ENCODE measurements at regions not wholly inside any gene's neighbourhood (a gene's known extent, or its start where the extent isn't known, plus 50 kb on each side); places are given as distances from the start of the nearest gene placed in this dataset.

- 100% methylated on average over 1 of the region's 5 CpGs; no CpG with 5 or more reads in 1 of the 2 experiments for WGBS, 2 experiments (ENCODE audit: extremely low coverage in 2 of 2, insufficient read length in 1 of 2)
- Histone ChIP-seq H3K79me1 (ENCODE audit: low read depth in 1 of 2, low read length in 2 of 2) (no peaks in the 10 kb centered on the region), H3K9ac (ENCODE audit: low read depth, low read length) (no peak overlapping the region), H3K27me3 (ENCODE audit: control insufficient read depth, insufficient read depth, low read length) (peaks cover 2% of the 10 kb centered on the region; the same call in 1 of the 2 replicates), H3K23ac (ENCODE audit: low read depth, low read length) (no peak overlapping the region), H3K4me2 (ENCODE audit: low read depth, low read length) (no peak overlapping the region), H2BK120ac (ENCODE audit: low read depth, low read length) (no peak overlapping the region), H2BK15ac (ENCODE audit: low read depth, low read length) (no peak overlapping the region), H3K56ac (ENCODE audit: extremely low read depth, insufficient read depth, low read length) (no peak overlapping the region), H3K14ac (replicated peaks; ENCODE audit: low read depth, low read length) (no peak overlapping the region), H4K91ac (ENCODE audit: insufficient read depth, low read depth, low read length) (no peak overlapping the region; the same call in 1 of the 2 replicates), H2BK5ac (ENCODE audit: low read depth, low read length, poor library complexity, severe bottlenecking) (no peak overlapping the region), H3K9me3 (ENCODE audit: control insufficient read depth, insufficient read depth, low read length) (no peaks in the 10 kb centered on the region), H2BK20ac (ENCODE audit: low read depth, low read length) (no peak overlapping the region), H3K4me3 (ENCODE audit: insufficient read depth, low read depth, low read length) (no peak overlapping the region), H3K36me3 (ENCODE audit: control insufficient read depth, insufficient read depth, low read length) (no peaks in the 10 kb centered on the region), H4K5ac (ENCODE audit: low read depth, low read length) (no peak overlapping the region), H3K27ac (ENCODE audit: insufficient read depth, low read length) (no peak overlapping the region), H2AFZ (replicated peaks; ENCODE audit: low read length, poor library complexity) (peak overlapping the region; percentile 5), H3K18ac (ENCODE audit: low read depth, low read length) (no peak overlapping the region), H3K9me1 (ENCODE audit: insufficient read depth, low read length) (no peaks in the 10 kb centered on the region), H4K8ac (ENCODE audit: low read depth in 2 of 2, low read length in 2 of 2) (no peak overlapping the region), H4K20me1 (ENCODE audit: insufficient read depth, low read length) (no peaks in the 10 kb centered on the region), H2AK5ac (ENCODE audit: low read depth, low read length) (peak overlapping the region; percentile 5; the same call in 1 of the 2 replicates), H2AK9ac (replicated peaks; ENCODE audit: low read depth, low read length, poor library complexity) (no peak overlapping the region), H3K4me1 (ENCODE audit: control insufficient read depth, insufficient read depth, low read length) (peaks cover 9% of the 10 kb centered on the region; the same call in 1 of the 2 replicates), H3K4ac (ENCODE audit: low read depth, low read length) (no peak overlapping the region)
- ChIA-PET CTCF (no interaction called here), POLR2A (ENCODE audit: unreplicated experiment) (no interaction called here)
- intact Hi-C loops (cut with micrococcal nuclease), result no loop called here
- no TSS peak for BruUV-seq (replicated peaks)
- dilution Hi-C loops (cut with HindIII; ENCODE audit: low sequenced_read_pairs, unreplicated experiment), result no loop called here
- ATAC-seq (ENCODE audit: low read depth) (no peak), DNase-seq (no peak)
- TF ChIP-seq ELK1 (IDR thresholded peaks at IDR 0.05; ENCODE audit: borderline replicate concordance, low read depth, low read length), result no peak
- no peak for TF ChIP-seq MAZ (IDR thresholded peaks at IDR 0.05; ENCODE audit: borderline replicate concordance, low read depth, low read length)
- no peak for TF ChIP-seq FOS (IDR thresholded peaks at IDR 0.05; ENCODE audit: low read depth, low read length)
- no peak for TF ChIP-seq RCOR1 (IDR thresholded peaks at IDR 0.05; ENCODE audit: insufficient replicate concordance, low read length)
- TF ChIP-seq MXI1 (IDR thresholded peaks at IDR 0.05; ENCODE audit: borderline replicate concordance, low read depth, low read length), result no peak
- no peak for TF ChIP-seq BHLHE40 (IDR thresholded peaks at IDR 0.05; ENCODE audit: low read depth, low read length)
- no peak for TF ChIP-seq RAD21 (IDR thresholded peaks at IDR 0.05; ENCODE audit: low read length)
- no peak for TF ChIP-seq POLR2A (IDR thresholded peaks at IDR 0.05; ENCODE audit: low read depth, low read length)
- no peak for TF ChIP-seq CTCF (conservative IDR thresholded peaks at IDR 0.05; ENCODE audit: low read depth, low read length)
- no peak for TF ChIP-seq RFX5 (IDR thresholded peaks at IDR 0.05; ENCODE audit: low read depth, low read length)
- no peak for TF ChIP-seq CEBPB (IDR thresholded peaks at IDR 0.05; ENCODE audit: low read depth, low read length)
- no peak for TF ChIP-seq MAFK (IDR thresholded peaks at IDR 0.05; ENCODE audit: low read depth, low read length)
- no peak for TF ChIP-seq USF2 (IDR thresholded peaks at IDR 0.05; ENCODE audit: low read depth, low read length)
- TF ChIP-seq NFE2L2 (IDR thresholded peaks at IDR 0.05; ENCODE audit: low read depth, low read length), result no peak
- TF ChIP-seq SMC3 (IDR thresholded peaks at IDR 0.05; ENCODE audit: low read depth, low read length), result no peak
- no peak for TF ChIP-seq CHD1 (IDR thresholded peaks at IDR 0.05; ENCODE audit: low read depth, low read length)
- in situ Hi-C loops (cut with MboI; ENCODE audit: low sequenced_read_pairs), result no loop called here
Observed at GRCh38 chr9:88807426-88807825, 183.8 kb upstream of the S1PR3 start.

Measured in IMR-90 (cell line).